ENCODE measurements at regions not wholly inside any gene's neighbourhood (a gene's known extent, or its start where the extent isn't known, plus 50 kb on each side); places are given as distances from the start of the nearest gene placed in this dataset.

GRCh38 chr5:54860321-54860720 lies 125.1 kb downstream of the ESM1 start:
- no peak overlapping the region for H3K4me3 ChIP-seq (ENCODE audit: low read length)
- H3K9ac ChIP-seq (ENCODE audit: low read length) = no peak overlapping the region
- H3K27ac ChIP-seq (ENCODE audit: low read length) = no peak overlapping the region
- peaks cover 39% of the 10 kb centered on the region for H3K27me3 ChIP-seq (ENCODE audit: low read depth, low read length)
- no peak overlapping the region for H2AFZ ChIP-seq (ENCODE audit: low read depth, low read length)
- no peaks in the 10 kb centered on the region for H3K36me3 ChIP-seq (replicated peaks; ENCODE audit: low read depth, low read length)
- H3K4me2 ChIP-seq (ENCODE audit: low read length) = no peak overlapping the region
- H3K4me1 ChIP-seq (ENCODE audit: low read length) = no peaks in the 10 kb centered on the region
- TF ChIP-seq EZH2phosphoT487 (IDR thresholded peaks at IDR 0.05; ENCODE audit: low read depth) = no peak
- TF ChIP-seq CTCF (IDR thresholded peaks at IDR 0.05; ENCODE audit: low read depth, low read length) = no peak
- H4K20me1 ChIP-seq (ENCODE audit: insufficient read depth, low read length) = no peaks in the 10 kb centered on the region
- peaks cover 6% of the 10 kb centered on the region; the same call in 1 of the 2 replicates for H3K9me3 ChIP-seq (ENCODE audit: insufficient read depth, low read length)
- H3K79me2 ChIP-seq (ENCODE audit: low read length) = no peaks in the 10 kb centered on the region

- H3K4me2 ChIP-seq (ENCODE audit: low read length) = no peak overlapping the region
- TF ChIP-seq EZH2phosphoT487 (IDR thresholded peaks at IDR 0.05; ENCODE audit: low read depth) (no peak), CTCF (IDR thresholded peaks at IDR 0.05; ENCODE audit: low read depth, low read length) (no peak)
- peaks cover 6% of the 10 kb centered on the region; the same call in 1 of the 2 replicates for H3K9me3 ChIP-seq (ENCODE audit: insufficient read depth, low read length)
- H3K36me3 ChIP-seq (replicated peaks; ENCODE audit: low read depth, low read length) = no peaks in the 10 kb centered on the region
- H2AFZ ChIP-seq (ENCODE audit: low read depth, low read length) = no peak overlapping the region
- H3K27ac ChIP-seq (ENCODE audit: low read length) = no peak overlapping the region
- no peaks in the 10 kb centered on the region for H3K4me1 ChIP-seq (ENCODE audit: low read length)
- no peaks in the 10 kb centered on the region for H3K79me2 ChIP-seq (ENCODE audit: low read length)
- H3K27me3 ChIP-seq (ENCODE audit: low read depth, low read length) = peaks cover 45% of the 10 kb centered on the region
- no peaks in the 10 kb centered on the region for H4K20me1 ChIP-seq (ENCODE audit: insufficient read depth, low read length)
- H3K9ac ChIP-seq (ENCODE audit: low read length) = no peak overlapping the region
- H3K4me3 ChIP-seq (ENCODE audit: low read length) = no peak overlapping the region
Observed at GRCh38 chr5:54859316-54859715, 126.1 kb downstream of the ESM1 start.

- no peaks in the 10 kb centered on the region for H3K36me3 ChIP-seq (replicated peaks; ENCODE audit: low read depth, low read length)
- H3K27me3 ChIP-seq (ENCODE audit: low read depth, low read length) = peaks cover 10% of the 10 kb centered on the region; the same call in 1 of the 2 replicates
- peaks cover 9% of the 10 kb centered on the region for H3K4me1 ChIP-seq (ENCODE audit: low read length)
- H3K4me3 ChIP-seq (ENCODE audit: low read length) = no peak overlapping the region
- no peaks in the 10 kb centered on the region for H3K79me2 ChIP-seq (ENCODE audit: low read length)
- no peak for TF ChIP-seq EZH2phosphoT487 (IDR thresholded peaks at IDR 0.05; ENCODE audit: low read depth)
- TF ChIP-seq CTCF (IDR thresholded peaks at IDR 0.05; ENCODE audit: low read depth, low read length) = no peak
- no peak overlapping the region for H2AFZ ChIP-seq (ENCODE audit: low read depth, low read length)
- no peak overlapping the region for H3K4me2 ChIP-seq (ENCODE audit: low read length)
- no peak overlapping the region for H3K27ac ChIP-seq (ENCODE audit: low read length)
- H3K9ac ChIP-seq (ENCODE audit: low read length) = no peak overlapping the region
- H3K9me3 ChIP-seq (ENCODE audit: insufficient read depth, low read length) = peaks cover 6% of the 10 kb centered on the region; the same call in 1 of the 2 replicates
- H4K20me1 ChIP-seq (ENCODE audit: insufficient read depth, low read length) = no peaks in the 10 kb centered on the region
Observed at GRCh38 chr5:54854883-54855581, 130.4 kb downstream of the ESM1 start.

- H3K36me3 ChIP-seq (replicated peaks; ENCODE audit: low read depth, low read length) = no peaks in the 10 kb centered on the region
- H3K4me2 ChIP-seq (ENCODE audit: low read length) = no peak overlapping the region
- peak; percentile 22; the same call in 1 of the 2 replicates for TF ChIP-seq CTCF (IDR thresholded peaks at IDR 0.05; ENCODE audit: low read depth, low read length)
- no peak for TF ChIP-seq EZH2phosphoT487 (IDR thresholded peaks at IDR 0.05; ENCODE audit: low read depth)
- no peak overlapping the region for H2AFZ ChIP-seq (ENCODE audit: low read depth, low read length)
- H3K9ac ChIP-seq (ENCODE audit: low read length) = no peak overlapping the region
- H3K4me3 ChIP-seq (ENCODE audit: low read length) = no peak overlapping the region
- H3K27ac ChIP-seq (ENCODE audit: low read length) = no peak overlapping the region
- H4K20me1 ChIP-seq (ENCODE audit: insufficient read depth, low read length) = no peaks in the 10 kb centered on the region
- peaks cover 8% of the 10 kb centered on the region; the same call in 1 of the 2 replicates for H3K27me3 ChIP-seq (ENCODE audit: low read depth, low read length)
- no peaks in the 10 kb centered on the region for H3K9me3 ChIP-seq (ENCODE audit: insufficient read depth, low read length)
- no peaks in the 10 kb centered on the region for H3K79me2 ChIP-seq (ENCODE audit: low read length)
- H3K4me1 ChIP-seq (ENCODE audit: low read length) = peaks cover 9% of the 10 kb centered on the region
Observed at GRCh38 chr5:54852007-54852406, 133.4 kb downstream of the ESM1 start.

Data from OCI-LY3 (cell line).